ENCODE measurements at regions not wholly inside any gene's neighbourhood (a gene's known extent, or its start where the extent isn't known, plus 50 kb on each side); places are given as distances from the start of the nearest gene placed in this dataset.
A peak's percentile ranks its signal among the peaks of the same experiment; 100 is the strongest.

DNA sequence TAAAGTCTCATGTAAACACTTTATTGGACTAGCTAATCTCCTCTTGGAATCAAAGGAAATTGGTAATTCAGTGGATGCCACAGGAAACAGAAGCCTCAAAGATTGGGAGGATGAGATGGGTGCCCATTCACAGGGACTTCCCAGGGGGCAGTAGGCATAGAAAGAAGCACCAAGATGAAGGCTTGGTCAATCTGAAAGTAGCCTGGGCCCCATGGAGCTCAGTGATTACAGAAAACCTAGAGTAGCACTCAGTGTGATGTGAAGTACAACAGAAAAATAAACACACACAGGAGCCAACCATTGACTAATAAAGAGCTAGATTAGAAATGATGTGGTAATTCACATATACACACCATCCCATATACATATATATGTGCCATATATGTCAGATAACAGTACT is 560.6 kb downstream of the TBC1D4 start:
- no peaks in the 10 kb centered on the region for H3K79me2 ChIP-seq (ENCODE audit: control insufficient read depth, insufficient read depth, low read length)
- H3K27ac ChIP-seq (ENCODE audit: insufficient read depth, low read length): no peak overlapping the region
- H2AFZ ChIP-seq (ENCODE audit: low read length): no peak overlapping the region
- H3K9ac ChIP-seq (ENCODE audit: insufficient read depth, low read length): no peak overlapping the region
- no peaks in the 10 kb centered on the region for H3K9me3 ChIP-seq (ENCODE audit: control insufficient read depth, insufficient read depth, low read depth, low read length)
- H4K20me1 ChIP-seq (ENCODE audit: control insufficient read depth, extremely low read depth, insufficient read depth, low read length): no peaks in the 10 kb centered on the region
- no peaks in the 10 kb centered on the region for H3K27me3 ChIP-seq (ENCODE audit: control insufficient read depth, insufficient read depth, low read length)
- H3K4me1 ChIP-seq (ENCODE audit: control insufficient read depth, extremely low read depth, insufficient read depth, low read length): no peaks in the 10 kb centered on the region
- H3K4me2 ChIP-seq (ENCODE audit: extremely low read depth, insufficient read depth, low read length): no peak overlapping the region
- H3K36me3 ChIP-seq (ENCODE audit: control insufficient read depth, insufficient read depth, low read length): no peaks in the 10 kb centered on the region
- no peak for DNase-seq (ENCODE audit: low read depth in 2 of 2)
- H3K4me3 ChIP-seq (replicated peaks in 1 of 4; ENCODE audit: control extremely low read depth in 1 of 4, insufficient read depth in 1 of 4, low read depth in 3 of 4, low read length in 4 of 4): no peak overlapping the region
- TF ChIP-seq EZH2 (IDR thresholded peaks at IDR 0.05; ENCODE audit: low read length, missing control alignments): no peak
- TF ChIP-seq, protein P1, sequence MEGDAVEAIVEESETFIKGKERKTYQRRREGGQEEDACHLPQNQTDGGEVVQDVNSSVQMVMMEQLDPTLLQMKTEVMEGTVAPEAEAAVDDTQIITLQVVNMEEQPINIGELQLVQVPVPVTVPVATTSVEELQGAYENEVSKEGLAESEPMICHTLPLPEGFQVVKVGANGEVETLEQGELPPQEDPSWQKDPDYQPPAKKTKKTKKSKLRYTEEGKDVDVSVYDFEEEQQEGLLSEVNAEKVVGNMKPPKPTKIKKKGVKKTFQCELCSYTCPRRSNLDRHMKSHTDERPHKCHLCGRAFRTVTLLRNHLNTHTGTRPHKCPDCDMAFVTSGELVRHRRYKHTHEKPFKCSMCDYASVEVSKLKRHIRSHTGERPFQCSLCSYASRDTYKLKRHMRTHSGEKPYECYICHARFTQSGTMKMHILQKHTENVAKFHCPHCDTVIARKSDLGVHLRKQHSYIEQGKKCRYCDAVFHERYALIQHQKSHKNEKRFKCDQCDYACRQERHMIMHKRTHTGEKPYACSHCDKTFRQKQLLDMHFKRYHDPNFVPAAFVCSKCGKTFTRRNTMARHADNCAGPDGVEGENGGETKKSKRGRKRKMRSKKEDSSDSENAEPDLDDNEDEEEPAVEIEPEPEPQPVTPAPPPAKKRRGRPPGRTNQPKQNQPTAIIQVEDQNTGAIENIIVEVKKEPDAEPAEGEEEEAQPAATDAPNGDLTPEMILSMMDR (conservative IDR thresholded peaks at IDR 0.05 in 1 of 2, IDR thresholded peaks at IDR 0.05 in 1 of 2; ENCODE audit: low read depth in 1 of 2, low read length in 2 of 2): no peak

DNA sequence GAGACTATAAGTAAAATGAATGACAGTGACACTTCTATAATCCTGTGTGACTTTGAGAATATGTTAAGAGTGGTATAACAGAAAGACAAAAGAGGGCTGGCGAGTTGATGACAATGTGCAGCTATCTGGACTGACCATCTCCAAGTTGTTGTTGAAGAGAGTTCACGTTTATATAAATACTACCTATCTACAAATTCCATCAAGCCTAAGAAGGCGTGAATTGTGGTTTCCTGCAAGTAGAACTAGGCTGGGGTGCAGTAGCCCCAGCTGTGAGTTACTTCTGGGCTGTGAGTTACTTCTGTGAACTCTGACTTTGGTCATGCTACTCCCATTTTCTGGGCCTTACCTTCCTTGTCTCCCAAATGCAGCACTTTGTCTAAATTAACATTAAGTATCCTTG is 561.0 kb downstream of the TBC1D4 start:
- no peaks in the 10 kb centered on the region for H3K4me1 ChIP-seq (ENCODE audit: control insufficient read depth, extremely low read depth, insufficient read depth, low read length)
- H3K36me3 ChIP-seq (ENCODE audit: control insufficient read depth, insufficient read depth, low read length): no peaks in the 10 kb centered on the region
- TF ChIP-seq EZH2 (IDR thresholded peaks at IDR 0.05; ENCODE audit: low read length, missing control alignments): no peak
- TF ChIP-seq, protein P1 (conservative IDR thresholded peaks at IDR 0.05 in 1 of 2, IDR thresholded peaks at IDR 0.05 in 1 of 2; ENCODE audit: low read depth in 1 of 2, low read length in 2 of 2): no peak
- no peak overlapping the region for H3K4me3 ChIP-seq (replicated peaks in 1 of 4; ENCODE audit: control extremely low read depth in 1 of 4, insufficient read depth in 1 of 4, low read depth in 3 of 4, low read length in 4 of 4)
- H2AFZ ChIP-seq (ENCODE audit: low read length): no peak overlapping the region
- H3K9ac ChIP-seq (ENCODE audit: insufficient read depth, low read length): no peak overlapping the region
- H3K79me2 ChIP-seq (ENCODE audit: control insufficient read depth, insufficient read depth, low read length): no peaks in the 10 kb centered on the region
- H3K27ac ChIP-seq (ENCODE audit: insufficient read depth, low read length): no peak overlapping the region
- H3K9me3 ChIP-seq (ENCODE audit: control insufficient read depth, insufficient read depth, low read depth, low read length): no peaks in the 10 kb centered on the region
- no peak overlapping the region for H3K4me2 ChIP-seq (ENCODE audit: extremely low read depth, insufficient read depth, low read length)
- H3K27me3 ChIP-seq (ENCODE audit: control insufficient read depth, insufficient read depth, low read length): no peaks in the 10 kb centered on the region
- no peaks in the 10 kb centered on the region for H4K20me1 ChIP-seq (ENCODE audit: control insufficient read depth, extremely low read depth, insufficient read depth, low read length)
- peak in 1 of 2 donors; percentile 15 for DNase-seq (ENCODE audit: low read depth in 2 of 2)

DNA sequence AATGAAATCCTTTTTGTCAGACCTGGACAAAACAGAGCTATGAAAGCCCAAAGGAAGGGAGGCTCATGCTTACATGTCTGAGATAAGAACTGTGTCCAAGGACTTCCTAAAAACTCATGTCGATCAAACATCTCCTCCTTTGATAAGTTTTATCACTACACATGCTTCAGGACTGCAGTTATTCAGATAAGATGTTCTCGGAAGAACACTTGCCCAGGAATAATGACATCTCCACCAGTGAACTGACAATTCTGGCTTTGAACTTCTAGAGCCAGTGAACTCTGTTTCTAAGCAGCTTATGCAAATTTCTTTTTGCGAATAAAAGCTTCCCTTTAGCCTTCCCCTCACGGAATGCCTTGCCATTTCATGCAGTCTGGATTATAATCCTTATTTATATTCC is 561.6 kb downstream of the TBC1D4 start:
- Histone ChIP-seq H3K4me3 (replicated peaks in 1 of 4; ENCODE audit: control extremely low read depth in 1 of 4, insufficient read depth in 1 of 4, low read depth in 3 of 4, low read length in 4 of 4) (no peak overlapping the region), H3K79me2 (ENCODE audit: control insufficient read depth, insufficient read depth, low read length) (no peaks in the 10 kb centered on the region), H3K36me3 (ENCODE audit: control insufficient read depth, insufficient read depth, low read length) (no peaks in the 10 kb centered on the region), H3K27ac (ENCODE audit: insufficient read depth, low read length) (no peak overlapping the region), H3K27me3 (ENCODE audit: control insufficient read depth, insufficient read depth, low read length) (no peaks in the 10 kb centered on the region), H2AFZ (ENCODE audit: low read length) (no peak overlapping the region), H3K9me3 (ENCODE audit: control insufficient read depth, insufficient read depth, low read depth, low read length) (no peaks in the 10 kb centered on the region), H3K4me2 (ENCODE audit: extremely low read depth, insufficient read depth, low read length) (no peak overlapping the region), H3K9ac (ENCODE audit: insufficient read depth, low read length) (no peak overlapping the region), H4K20me1 (ENCODE audit: control insufficient read depth, extremely low read depth, insufficient read depth, low read length) (no peaks in the 10 kb centered on the region), H3K4me1 (ENCODE audit: control insufficient read depth, extremely low read depth, insufficient read depth, low read length) (no peaks in the 10 kb centered on the region)
- no peak for DNase-seq (ENCODE audit: low read depth in 2 of 2)
- no peak for TF ChIP-seq EZH2 (IDR thresholded peaks at IDR 0.05; ENCODE audit: low read length, missing control alignments)
- TF ChIP-seq, protein P1 (conservative IDR thresholded peaks at IDR 0.05 in 1 of 2, IDR thresholded peaks at IDR 0.05 in 1 of 2; ENCODE audit: low read depth in 1 of 2, low read length in 2 of 2): no peak

Data from fibroblast of lung (primary cell).